Omental fat pad (tissue), 3 donors: ENCODE measurements at regions not wholly inside any gene's neighbourhood (a gene's known extent, or its start where the extent isn't known, plus 50 kb on each side); places are given as distances from the start of the nearest gene placed in this dataset.

Source experiments
- ATAC-seq: fragments of 150-250 bp; one replicate; pipeline ENCODE4 v1.9.1; 2016; ENCODE audit warnings: mild to moderate bottlenecking, moderate library complexity; ENCODE audit not compliant: low FRiP score
- DNase-seq: peaks from one replicate; pipeline ENCODE4 v3.0.0-alpha.2; 2019; ENCODE audit warnings: low spot score
- CTCF ChIP-seq, 3 donors: fragments of 450-650 bp; IDR thresholded peaks; one replicate each; pipeline ENCODE4 v1.5.1; 2016 to 2017; ENCODE audit warnings: antibody characterized with exemption in 3 of 3, mild to moderate bottlenecking in 3 of 3, moderate library complexity in 2 of 3

GRCh38 chr3:31055757-31056156 is 161.3 kb upstream of the GADL1 start:
- ATAC-seq, result no peak
- DNase-seq, result no peak
- no peak for TF ChIP-seq CTCF (IDR thresholded peaks at IDR 0.05)

GRCh38 chr3:31057891-31058290 is 163.4 kb upstream of the GADL1 start:
- no peak for ATAC-seq
- no peak for TF ChIP-seq CTCF (IDR thresholded peaks at IDR 0.05)
- no peak for DNase-seq

GRCh38 chr3:31064021-31064420 is 169.6 kb upstream of the GADL1 start:
- no peak for TF ChIP-seq CTCF (IDR thresholded peaks at IDR 0.05)
- no peak for ATAC-seq
- DNase-seq, result no peak

- DNase-seq (no peak), ATAC-seq (no peak)
- no peak for TF ChIP-seq CTCF (IDR thresholded peaks at IDR 0.05)
Measured at GRCh38 chr3:31065765-31066164, 171.3 kb upstream of the GADL1 start.

- DNase-seq (no peak), ATAC-seq (peak; percentile 96)
- TF ChIP-seq CTCF (IDR thresholded peaks at IDR 0.05), result no peak
Measured at GRCh38 chr3:31067004-31067403, 172.5 kb upstream of the GADL1 start.

- TF ChIP-seq CTCF (IDR thresholded peaks at IDR 0.05), result no peak
- DNase-seq, result no peak
- no peak for ATAC-seq
Measured at GRCh38 chr3:31075471-31075870, 181.0 kb upstream of the GADL1 start.

GRCh38 chr3:31075876-31076275 is 181.4 kb upstream of the GADL1 start:
- ATAC-seq (no peak), DNase-seq (no peak)
- TF ChIP-seq CTCF (IDR thresholded peaks at IDR 0.05), result no peak
